ENCODE measurements at regions not wholly inside any gene's neighbourhood (a gene's known extent, or its start where the extent isn't known, plus 50 kb on each side); places are given as distances from the start of the nearest gene placed in this dataset.

- no peak for TF ChIP-seq ZNF512 (CRISPR knock-in tag; IDR thresholded peaks at IDR 0.05; ENCODE audit: borderline replicate concordance)
- TF ChIP-seq, protein P1, sequence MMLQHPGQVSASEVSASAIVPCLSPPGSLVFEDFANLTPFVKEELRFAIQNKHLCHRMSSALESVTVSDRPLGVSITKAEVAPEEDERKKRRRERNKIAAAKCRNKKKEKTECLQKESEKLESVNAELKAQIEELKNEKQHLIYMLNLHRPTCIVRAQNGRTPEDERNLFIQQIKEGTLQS (CRISPR knock-in tag; conservative IDR thresholded peaks at IDR 0.05): no peak
- TF ChIP-seq, protein P2, sequence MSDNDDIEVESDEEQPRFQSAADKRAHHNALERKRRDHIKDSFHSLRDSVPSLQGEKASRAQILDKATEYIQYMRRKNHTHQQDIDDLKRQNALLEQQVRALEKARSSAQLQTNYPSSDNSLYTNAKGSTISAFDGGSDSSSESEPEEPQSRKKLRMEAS (CRISPR knock-in tag; IDR thresholded peaks at IDR 0.05): no peak
Observed at GRCh38 chr11:69398529-69399492, 82.7 kb upstream of the LINC01488 start (continued).

DNA sequence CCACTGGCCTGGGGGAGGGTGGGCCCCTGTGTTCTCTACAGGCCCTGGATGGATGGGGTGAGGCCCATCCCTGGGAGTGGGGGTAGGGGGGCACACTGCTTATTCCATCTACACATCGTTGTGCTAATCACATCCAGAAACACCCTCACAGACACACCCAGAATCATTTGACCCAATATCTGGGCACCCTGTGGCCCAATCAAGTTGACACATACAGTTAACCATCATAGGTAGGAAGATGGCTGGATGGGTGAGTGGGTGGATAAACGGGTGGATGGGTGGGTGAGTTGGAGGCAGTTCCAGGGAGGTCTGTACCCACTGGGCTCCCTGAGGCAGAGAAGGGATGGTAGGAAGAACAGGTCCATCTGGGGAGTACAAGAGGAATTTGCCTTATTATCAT is 81.3 kb upstream of the LINC01488 start:
- H3K4me3 Mint-ChIP-seq: no peak overlapping the region
- H3K36me3 Mint-ChIP-seq: peaks cover 8% of the 10 kb centered on the region
- TF ChIP-seq NFE2L1 (CRISPR knock-in tag; IDR thresholded peaks at IDR 0.05) (no peak), IRF2 (CRISPR knock-in tag; IDR thresholded peaks at IDR 0.05; ENCODE audit: borderline replicate concordance, low read depth) (no peak), ETV6 (CRISPR knock-in tag; IDR thresholded peaks at IDR 0.05) (no peak), JUN (CRISPR knock-in tag; IDR thresholded peaks at IDR 0.05) (no peak), CREB1 (CRISPR knock-in tag; IDR thresholded peaks at IDR 0.05) (no peak), RELA (CRISPR knock-in tag; IDR thresholded peaks at IDR 0.05; ENCODE audit: borderline replicate concordance) (no peak), ELF4 (CRISPR knock-in tag; IDR thresholded peaks at IDR 0.05; ENCODE audit: low read depth) (no peak), FOXK1 (CRISPR knock-in tag; IDR thresholded peaks at IDR 0.05) (no peak), OVOL2 (CRISPR knock-in tag; IDR thresholded peaks at IDR 0.05; ENCODE audit: borderline replicate concordance) (no peak), JAZF1 (CRISPR knock-in tag; IDR thresholded peaks at IDR 0.05) (no peak), GRHL2 (CRISPR knock-in tag; IDR thresholded peaks at IDR 0.05; ENCODE audit: insufficient replicate concordance, severe bottlenecking) (no peak)
- TF ChIP-seq, protein P3, sequence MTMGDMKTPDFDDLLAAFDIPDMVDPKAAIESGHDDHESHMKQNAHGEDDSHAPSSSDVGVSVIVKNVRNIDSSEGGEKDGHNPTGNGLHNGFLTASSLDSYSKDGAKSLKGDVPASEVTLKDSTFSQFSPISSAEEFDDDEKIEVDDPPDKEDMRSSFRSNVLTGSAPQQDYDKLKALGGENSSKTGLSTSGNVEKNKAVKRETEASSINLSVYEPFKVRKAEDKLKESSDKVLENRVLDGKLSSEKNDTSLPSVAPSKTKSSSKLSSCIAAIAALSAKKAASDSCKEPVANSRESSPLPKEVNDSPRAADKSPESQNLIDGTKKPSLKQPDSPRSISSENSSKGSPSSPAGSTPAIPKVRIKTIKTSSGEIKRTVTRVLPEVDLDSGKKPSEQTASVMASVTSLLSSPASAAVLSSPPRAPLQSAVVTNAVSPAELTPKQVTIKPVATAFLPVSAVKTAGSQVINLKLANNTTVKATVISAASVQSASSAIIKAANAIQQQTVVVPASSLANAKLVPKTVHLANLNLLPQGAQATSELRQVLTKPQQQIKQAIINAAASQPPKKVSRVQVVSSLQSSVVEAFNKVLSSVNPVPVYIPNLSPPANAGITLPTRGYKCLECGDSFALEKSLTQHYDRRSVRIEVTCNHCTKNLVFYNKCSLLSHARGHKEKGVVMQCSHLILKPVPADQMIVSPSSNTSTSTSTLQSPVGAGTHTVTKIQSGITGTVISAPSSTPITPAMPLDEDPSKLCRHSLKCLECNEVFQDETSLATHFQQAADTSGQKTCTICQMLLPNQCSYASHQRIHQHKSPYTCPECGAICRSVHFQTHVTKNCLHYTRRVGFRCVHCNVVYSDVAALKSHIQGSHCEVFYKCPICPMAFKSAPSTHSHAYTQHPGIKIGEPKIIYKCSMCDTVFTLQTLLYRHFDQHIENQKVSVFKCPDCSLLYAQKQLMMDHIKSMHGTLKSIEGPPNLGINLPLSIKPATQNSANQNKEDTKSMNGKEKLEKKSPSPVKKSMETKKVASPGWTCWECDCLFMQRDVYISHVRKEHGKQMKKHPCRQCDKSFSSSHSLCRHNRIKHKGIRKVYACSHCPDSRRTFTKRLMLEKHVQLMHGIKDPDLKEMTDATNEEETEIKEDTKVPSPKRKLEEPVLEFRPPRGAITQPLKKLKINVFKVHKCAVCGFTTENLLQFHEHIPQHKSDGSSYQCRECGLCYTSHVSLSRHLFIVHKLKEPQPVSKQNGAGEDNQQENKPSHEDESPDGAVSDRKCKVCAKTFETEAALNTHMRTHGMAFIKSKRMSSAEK (CRISPR knock-in tag; IDR thresholded peaks at IDR 0.05; ENCODE audit: borderline replicate concordance): no peak
- peaks cover 33% of the 10 kb centered on the region for H3K9me3 Mint-ChIP-seq
- H3K27ac Mint-ChIP-seq: no peak overlapping the region
- DNase-seq (ENCODE audit: low spot score) (no peak), ATAC-seq (no peak)
- CTCF ChIA-PET: no interaction called here
- H3K27me3 Mint-ChIP-seq (ENCODE audit: low read depth): no peaks in the 10 kb centered on the region; the same call in 1 of the 2 replicates
- H3K4me1 Mint-ChIP-seq: peaks cover 6% of the 10 kb centered on the region; the same call in 1 of the 2 replicates
- POLR2A ChIA-PET: no interaction called here
